Astrocyte (in vitro differentiated cells and primary cell): ENCODE measurements at regions not wholly inside any gene's neighbourhood (a gene's known extent, or its start where the extent isn't known, plus 50 kb on each side); places are given as distances from the start of the nearest gene placed in this dataset.

Source experiments
- DNase-seq: peaks from one replicate; pipeline ENCODE4 v3.0.0-alpha.2; 2010; ENCODE audit warnings: low read depth
- FAIRE-seq: peaks from 2 replicates; lab custom pipeline; 2011; peaks lifted over from hg19 to GRCh38; lab: Jason Lieb, UNC
- H2AFZ ChIP-seq: 2 replicates; pipeline ENCODE4 v1.6.0; 2012; ENCODE audit warnings: low read depth, low read length, inconsistent platforms
- H3K27ac ChIP-seq: 2 replicates; pipeline ENCODE4 v1.5.1; 2011; ENCODE audit warnings: low read depth, low read length, inconsistent platforms
- H3K27me3 ChIP-seq: 2 replicates; pipeline ENCODE4 v1.6.0; 2011; ENCODE audit warnings: low read length, inconsistent platforms; ENCODE audit not compliant: insufficient read depth
- H3K36me3 ChIP-seq: 2 replicates; pipeline ENCODE4 v1.5.1; 2011; ENCODE audit warnings: low read length, inconsistent platforms; ENCODE audit not compliant: insufficient read depth
- H3K4me1 ChIP-seq: 2 replicates; pipeline ENCODE4 v1.5.1; 2011; ENCODE audit warnings: low read length, inconsistent platforms; ENCODE audit not compliant: insufficient read depth
- H3K4me2 ChIP-seq: 2 replicates; pipeline ENCODE4 v1.6.0; 2012; ENCODE audit warnings: low read length, inconsistent platforms
- H3K4me3 ChIP-seq: 2 replicates; pipeline ENCODE4 v1.5.1; 2011; ENCODE audit warnings: low read depth, mild to moderate bottlenecking, low read length, inconsistent platforms; ENCODE audit not compliant: insufficient read depth
- H3K79me2 ChIP-seq: 2 replicates; pipeline ENCODE4 v1.6.0; 2012; ENCODE audit warnings: mild to moderate bottlenecking, low read length, inconsistent platforms; ENCODE audit not compliant: insufficient read depth
- H3K9ac ChIP-seq: 2 replicates; pipeline ENCODE4 v1.6.0; 2012; ENCODE audit warnings: mild to moderate bottlenecking, low read length, inconsistent platforms
- H3K9me3 ChIP-seq: 2 replicates; pipeline ENCODE4 v1.5.1; 2012; ENCODE audit warnings: low read depth, mild to moderate bottlenecking, low read length, inconsistent platforms; ENCODE audit not compliant: insufficient read depth
- H4K20me1 ChIP-seq: 2 replicates; pipeline ENCODE4 v1.6.0; 2012; ENCODE audit warnings: low read length, inconsistent platforms; ENCODE audit not compliant: insufficient read depth
- H3K27ac Mint-ChIP-seq: one replicate; pipeline ENCODE4 v1.8.0; 2021; ENCODE audit warnings: mild to moderate bottlenecking, mixed read lengths; ENCODE audit not compliant: unreplicated experiment
- H3K27me3 Mint-ChIP-seq: one replicate; pipeline ENCODE4 v1.8.0; 2021; ENCODE audit warnings: low read depth, mixed read lengths; ENCODE audit not compliant: unreplicated experiment
- H3K36me3 Mint-ChIP-seq: one replicate; pipeline ENCODE4 v1.8.0; 2021; ENCODE audit warnings: low read depth, mixed read lengths; ENCODE audit not compliant: unreplicated experiment
- H3K4me1 Mint-ChIP-seq: one replicate; pipeline ENCODE4 v1.8.0; 2021; ENCODE audit warnings: low read depth, mixed read lengths; ENCODE audit not compliant: unreplicated experiment
- H3K4me3 Mint-ChIP-seq: one replicate; pipeline ENCODE4 v1.8.0; 2021; ENCODE audit warnings: mild to moderate bottlenecking, moderate library complexity, mixed read lengths; ENCODE audit not compliant: unreplicated experiment
- H3K9me3 Mint-ChIP-seq: one replicate; pipeline ENCODE4 v1.8.0; 2021; ENCODE audit warnings: mild to moderate bottlenecking, mixed read lengths; ENCODE audit not compliant: unreplicated experiment
- EZH2 ChIP-seq: IDR thresholded peaks from 2 replicates; pipeline ENCODE4 v1.6.1; 2012; ENCODE audit warnings: mild to moderate bottlenecking, low read length, inconsistent platforms; ENCODE audit not compliant: insufficient read depth
- TF ChIP-seq, protein P1 (sequence below): IDR thresholded peaks from 2 replicates; pipeline ENCODE4 v1.5.1; 2011; ENCODE audit warnings: low read depth, mild to moderate bottlenecking, inconsistent platforms, low read length, moderate library complexity; ENCODE audit not compliant: insufficient read depth

- Mint-ChIP-seq H3K4me3 (no peak overlapping the region), H3K27me3 (no peaks in the 10 kb centered on the region), H3K36me3 (no peaks in the 10 kb centered on the region), H3K4me1 (no peaks in the 10 kb centered on the region), H3K27ac (no peak overlapping the region), H3K9me3 (peaks cover 1% of the 10 kb centered on the region)
- H3K4me1 ChIP-seq, result no peaks in the 10 kb centered on the region
- no peak overlapping the region for H3K4me3 ChIP-seq
- DNase-seq (no peak), FAIRE-seq (no peak)
- H3K27ac ChIP-seq, result no peak overlapping the region
- H2AFZ ChIP-seq, result no peak overlapping the region
- no peaks in the 10 kb centered on the region for H4K20me1 ChIP-seq
- TF ChIP-seq, protein P1, sequence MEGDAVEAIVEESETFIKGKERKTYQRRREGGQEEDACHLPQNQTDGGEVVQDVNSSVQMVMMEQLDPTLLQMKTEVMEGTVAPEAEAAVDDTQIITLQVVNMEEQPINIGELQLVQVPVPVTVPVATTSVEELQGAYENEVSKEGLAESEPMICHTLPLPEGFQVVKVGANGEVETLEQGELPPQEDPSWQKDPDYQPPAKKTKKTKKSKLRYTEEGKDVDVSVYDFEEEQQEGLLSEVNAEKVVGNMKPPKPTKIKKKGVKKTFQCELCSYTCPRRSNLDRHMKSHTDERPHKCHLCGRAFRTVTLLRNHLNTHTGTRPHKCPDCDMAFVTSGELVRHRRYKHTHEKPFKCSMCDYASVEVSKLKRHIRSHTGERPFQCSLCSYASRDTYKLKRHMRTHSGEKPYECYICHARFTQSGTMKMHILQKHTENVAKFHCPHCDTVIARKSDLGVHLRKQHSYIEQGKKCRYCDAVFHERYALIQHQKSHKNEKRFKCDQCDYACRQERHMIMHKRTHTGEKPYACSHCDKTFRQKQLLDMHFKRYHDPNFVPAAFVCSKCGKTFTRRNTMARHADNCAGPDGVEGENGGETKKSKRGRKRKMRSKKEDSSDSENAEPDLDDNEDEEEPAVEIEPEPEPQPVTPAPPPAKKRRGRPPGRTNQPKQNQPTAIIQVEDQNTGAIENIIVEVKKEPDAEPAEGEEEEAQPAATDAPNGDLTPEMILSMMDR, result no peak
- TF ChIP-seq EZH2, result no peak
- peaks cover 6% of the 10 kb centered on the region for H3K9me3 ChIP-seq
- no peak overlapping the region for H3K9ac ChIP-seq
- H3K4me2 ChIP-seq, result no peak overlapping the region
- H3K27me3 ChIP-seq, result no peaks in the 10 kb centered on the region
- no peaks in the 10 kb centered on the region for H3K79me2 ChIP-seq
- H3K36me3 ChIP-seq, result no peaks in the 10 kb centered on the region
Observed at GRCh38 chr2:22326250-22326649, 1058.7 kb upstream of the KLHL29 start.

DNA sequence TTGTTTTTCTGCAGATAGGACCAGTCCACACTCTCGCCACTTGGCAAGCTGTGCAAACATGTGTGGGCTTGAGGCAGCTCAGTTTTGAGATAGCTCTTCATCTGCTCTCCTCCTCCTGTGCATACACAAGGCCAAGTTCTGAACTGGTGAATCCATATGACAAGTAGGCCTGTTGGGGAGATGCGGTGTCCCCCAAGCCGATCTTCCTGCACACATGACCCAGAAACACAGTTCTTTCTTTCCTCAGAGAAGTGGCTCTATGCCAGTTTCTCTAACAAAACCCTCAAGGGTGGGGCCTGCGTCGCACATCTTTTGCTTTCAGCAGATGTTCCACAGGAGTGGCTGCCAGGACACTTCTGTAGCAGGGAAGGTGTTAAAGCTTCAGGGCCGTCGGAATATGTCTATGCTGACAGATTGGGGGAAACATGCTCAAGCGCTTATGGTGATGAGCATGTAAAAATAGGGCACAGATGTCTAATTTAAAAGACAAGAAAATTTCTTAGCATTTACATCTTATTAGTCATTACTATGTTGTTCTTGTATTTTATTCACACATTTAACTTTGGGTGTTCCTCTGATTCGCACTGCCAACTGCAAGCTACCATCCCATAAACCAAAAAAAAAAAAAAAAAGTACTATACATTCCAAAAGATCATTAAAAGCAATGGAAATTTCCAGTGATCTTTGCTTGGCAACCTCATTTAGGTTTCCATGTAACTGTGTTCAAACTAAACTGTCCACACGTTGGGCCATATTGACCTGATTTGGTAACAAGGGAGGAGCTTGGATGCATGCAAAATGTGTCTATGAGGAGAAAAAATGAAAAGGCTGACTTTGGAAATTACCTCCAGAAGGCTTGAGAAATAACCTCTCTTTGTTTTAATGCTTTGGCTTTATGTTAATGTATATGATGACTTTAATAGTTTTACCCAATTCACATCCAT is 1055.5 kb upstream of the KLHL29 start:
- Histone ChIP-seq H4K20me1 (no peaks in the 10 kb centered on the region), H3K27me3 (no peaks in the 10 kb centered on the region), H3K4me1 (no peaks in the 10 kb centered on the region), H3K79me2 (no peaks in the 10 kb centered on the region), H3K9ac (no peak overlapping the region), H2AFZ (no peak overlapping the region), H3K36me3 (no peaks in the 10 kb centered on the region), H3K4me2 (no peak overlapping the region), H3K4me3 (no peak overlapping the region), H3K27ac (no peak overlapping the region), H3K9me3 (peaks cover 6% of the 10 kb centered on the region)
- DNase-seq, result no peak
- TF ChIP-seq EZH2, result no peak
- TF ChIP-seq, protein P1, result no peak
- no peaks in the 10 kb centered on the region for H3K36me3 Mint-ChIP-seq
- H3K9me3 Mint-ChIP-seq, result peaks cover 1% of the 10 kb centered on the region
- no peak for FAIRE-seq
- H3K4me3 Mint-ChIP-seq, result no peak overlapping the region
- H3K27me3 Mint-ChIP-seq, result no peaks in the 10 kb centered on the region
- H3K27ac Mint-ChIP-seq, result no peak overlapping the region
- H3K4me1 Mint-ChIP-seq, result no peaks in the 10 kb centered on the region

DNA sequence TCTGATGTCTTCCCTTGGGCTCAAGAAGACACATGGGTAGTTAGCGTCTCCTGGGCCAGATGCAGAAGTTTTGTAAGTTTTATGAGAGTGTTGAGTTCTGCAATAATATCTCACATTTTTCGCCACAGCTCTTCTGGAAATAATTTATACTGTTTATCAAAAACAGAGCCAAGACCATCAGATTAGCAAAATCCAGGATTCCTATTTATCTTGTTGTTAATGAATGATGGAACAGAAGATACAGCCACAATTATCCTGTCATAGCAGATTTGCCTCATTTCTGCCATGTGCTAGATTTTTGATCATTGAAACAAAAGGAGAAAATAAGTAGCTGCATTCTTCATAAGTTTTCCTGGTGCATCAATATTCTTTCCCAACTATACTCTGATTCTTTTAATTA is 1048.6 kb upstream of the KLHL29 start:
- Histone ChIP-seq H3K9ac (no peak overlapping the region), H3K9me3 (peaks cover 6% of the 10 kb centered on the region), H2AFZ (no peak overlapping the region), H3K4me2 (no peak overlapping the region), H4K20me1 (no peaks in the 10 kb centered on the region), H3K4me1 (no peaks in the 10 kb centered on the region), H3K27me3 (no peaks in the 10 kb centered on the region), H3K4me3 (no peak overlapping the region), H3K27ac (no peak overlapping the region), H3K79me2 (no peaks in the 10 kb centered on the region), H3K36me3 (no peaks in the 10 kb centered on the region)
- H3K4me1 Mint-ChIP-seq, result no peaks in the 10 kb centered on the region
- no peak overlapping the region for H3K4me3 Mint-ChIP-seq
- H3K9me3 Mint-ChIP-seq, result no peaks in the 10 kb centered on the region
- H3K27me3 Mint-ChIP-seq, result no peaks in the 10 kb centered on the region
- no peaks in the 10 kb centered on the region for H3K36me3 Mint-ChIP-seq
- DNase-seq (no peak), FAIRE-seq (no peak)
- TF ChIP-seq, protein P1, result no peak
- no peak for TF ChIP-seq EZH2
- H3K27ac Mint-ChIP-seq, result no peak overlapping the region
